ENCODE measurements at regions not wholly inside any gene's neighbourhood (a gene's known extent, or its start where the extent isn't known, plus 50 kb on each side); places are given as distances from the start of the nearest gene placed in this dataset.

DNA sequence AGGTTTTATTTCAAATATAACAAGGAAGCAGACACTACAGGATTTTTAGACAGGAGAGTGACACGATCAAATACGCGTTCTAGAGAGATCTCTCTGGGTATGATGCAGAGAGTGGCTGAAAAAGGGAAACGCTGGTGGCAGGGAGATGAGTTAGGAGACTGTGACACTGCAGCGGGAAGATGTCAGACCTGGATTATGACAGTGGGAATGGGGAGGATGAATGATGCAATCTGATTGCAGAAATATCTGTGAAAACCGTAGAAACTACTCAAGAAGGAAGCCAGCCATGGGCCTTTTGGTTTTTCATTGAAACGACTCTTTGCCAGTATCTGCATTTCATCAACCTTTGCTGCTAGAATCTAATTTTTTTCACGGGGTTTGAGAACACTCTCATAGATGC lies 157.9 kb downstream of the FAM43A start:
- TF ChIP-seq SIN3A (IDR thresholded peaks at IDR 0.05; ENCODE audit: borderline replicate concordance, insufficient read depth, low read length), result no peak
- TF ChIP-seq, protein P1, sequence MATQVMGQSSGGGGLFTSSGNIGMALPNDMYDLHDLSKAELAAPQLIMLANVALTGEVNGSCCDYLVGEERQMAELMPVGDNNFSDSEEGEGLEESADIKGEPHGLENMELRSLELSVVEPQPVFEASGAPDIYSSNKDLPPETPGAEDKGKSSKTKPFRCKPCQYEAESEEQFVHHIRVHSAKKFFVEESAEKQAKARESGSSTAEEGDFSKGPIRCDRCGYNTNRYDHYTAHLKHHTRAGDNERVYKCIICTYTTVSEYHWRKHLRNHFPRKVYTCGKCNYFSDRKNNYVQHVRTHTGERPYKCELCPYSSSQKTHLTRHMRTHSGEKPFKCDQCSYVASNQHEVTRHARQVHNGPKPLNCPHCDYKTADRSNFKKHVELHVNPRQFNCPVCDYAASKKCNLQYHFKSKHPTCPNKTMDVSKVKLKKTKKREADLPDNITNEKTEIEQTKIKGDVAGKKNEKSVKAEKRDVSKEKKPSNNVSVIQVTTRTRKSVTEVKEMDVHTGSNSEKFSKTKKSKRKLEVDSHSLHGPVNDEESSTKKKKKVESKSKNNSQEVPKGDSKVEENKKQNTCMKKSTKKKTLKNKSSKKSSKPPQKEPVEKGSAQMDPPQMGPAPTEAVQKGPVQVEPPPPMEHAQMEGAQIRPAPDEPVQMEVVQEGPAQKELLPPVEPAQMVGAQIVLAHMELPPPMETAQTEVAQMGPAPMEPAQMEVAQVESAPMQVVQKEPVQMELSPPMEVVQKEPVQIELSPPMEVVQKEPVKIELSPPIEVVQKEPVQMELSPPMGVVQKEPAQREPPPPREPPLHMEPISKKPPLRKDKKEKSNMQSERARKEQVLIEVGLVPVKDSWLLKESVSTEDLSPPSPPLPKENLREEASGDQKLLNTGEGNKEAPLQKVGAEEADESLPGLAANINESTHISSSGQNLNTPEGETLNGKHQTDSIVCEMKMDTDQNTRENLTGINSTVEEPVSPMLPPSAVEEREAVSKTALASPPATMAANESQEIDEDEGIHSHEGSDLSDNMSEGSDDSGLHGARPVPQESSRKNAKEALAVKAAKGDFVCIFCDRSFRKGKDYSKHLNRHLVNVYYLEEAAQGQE (IDR thresholded peaks at IDR 0.05; ENCODE audit: insufficient read depth in 1 of 2, low read depth in 2 of 2, low read length in 2 of 2), result no peak

All from PFSK-1 (cell line).